IPS DF 19.7 (cell line): ENCODE measurements at regions not wholly inside any gene's neighbourhood (a gene's known extent, or its start where the extent isn't known, plus 50 kb on each side); places are given as distances from the start of the nearest gene placed in this dataset.
A peak's percentile ranks its signal among the peaks of the same experiment; 100 is the strongest.

Source experiments
- DNase-seq: peaks from one replicate; pipeline ENCODE4 v3.0.0-alpha.2; 2013; ENCODE audit warnings: low read depth, low spot score

DNA sequence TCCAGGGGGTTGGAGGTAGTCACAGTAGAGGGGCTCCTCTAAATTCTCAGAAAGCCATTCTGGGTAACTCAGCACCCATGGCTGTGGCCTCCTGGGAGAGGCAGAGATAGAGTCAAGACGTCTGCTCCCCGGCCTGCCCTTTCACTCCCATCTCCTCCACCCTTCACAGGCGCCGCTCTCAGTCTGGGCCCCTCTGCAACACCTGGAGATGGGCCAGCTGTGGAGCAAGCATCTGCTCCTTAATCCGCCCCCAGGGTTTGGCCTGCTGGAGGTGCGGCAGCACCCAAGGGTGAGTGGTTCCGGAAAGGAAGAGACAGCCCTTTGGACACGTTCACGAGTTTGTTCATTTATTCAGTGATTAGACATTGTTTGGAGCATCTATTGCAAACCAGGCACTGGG, 271.3 kb downstream of the BMP7 start:
- DNase-seq, result no peak

DNA sequence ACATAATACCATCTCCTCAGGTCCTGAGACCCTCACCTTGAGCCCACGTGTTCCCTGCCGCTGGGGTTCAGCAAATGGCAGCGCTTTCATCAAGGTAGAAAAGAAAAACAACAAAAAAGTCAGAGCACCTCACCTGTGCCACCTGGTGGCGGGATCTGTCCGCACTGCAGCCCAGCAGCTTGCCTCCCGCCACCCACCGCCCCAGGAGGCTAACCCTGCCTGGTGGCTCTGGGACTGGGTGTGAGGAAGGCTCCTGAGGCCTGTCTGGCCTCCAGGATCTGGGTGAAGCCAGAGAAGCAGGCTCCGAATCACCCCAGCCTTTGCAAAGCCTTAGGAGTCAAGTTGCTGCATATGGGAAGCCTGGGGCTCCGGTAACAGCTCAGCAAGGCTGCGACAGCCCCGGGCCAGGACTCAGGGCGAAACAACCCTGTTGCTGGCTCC, 270.8 kb downstream of the BMP7 start:
- peak; percentile 23 for DNase-seq

DNA sequence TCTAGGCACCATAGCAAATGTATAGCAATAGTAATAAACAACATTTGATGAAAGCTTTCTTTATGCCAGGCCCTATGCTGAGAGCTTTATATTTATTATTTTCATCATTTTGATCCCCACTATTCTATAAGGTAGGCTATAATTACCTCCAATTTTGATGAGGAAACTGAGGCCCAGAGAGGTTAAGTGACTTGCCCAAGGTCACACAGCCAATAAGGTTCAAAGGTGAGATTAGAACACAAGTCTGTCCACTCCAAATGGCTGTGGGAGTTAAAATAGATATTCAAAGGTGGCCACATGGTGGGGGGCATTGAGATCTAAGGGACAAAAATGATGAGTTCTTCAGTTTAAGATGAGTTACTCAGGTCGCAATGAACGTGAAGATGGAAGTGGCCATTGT, 269.9 kb downstream of the BMP7 start:
- no peak for DNase-seq

DNA sequence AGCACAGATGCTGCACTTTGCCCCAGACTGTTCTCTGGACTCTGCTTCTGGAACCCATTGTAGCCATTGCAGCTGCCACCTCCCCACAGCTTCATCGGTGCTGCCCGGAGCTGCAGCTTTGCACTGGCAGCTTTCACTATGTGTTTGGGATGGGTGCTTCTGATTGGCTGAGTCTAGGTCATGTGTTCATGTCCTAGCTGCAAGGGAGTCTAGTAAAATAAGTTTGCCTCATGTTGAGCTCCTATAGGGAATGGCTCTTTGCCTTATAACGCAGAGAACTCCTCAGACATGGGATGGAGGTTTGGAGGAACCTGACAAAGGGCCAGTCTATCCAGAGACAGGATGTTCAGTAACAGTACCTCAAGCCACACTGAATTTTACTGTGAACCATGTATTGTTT, 268.0 kb downstream of the BMP7 start:
- DNase-seq, result no peak

DNA sequence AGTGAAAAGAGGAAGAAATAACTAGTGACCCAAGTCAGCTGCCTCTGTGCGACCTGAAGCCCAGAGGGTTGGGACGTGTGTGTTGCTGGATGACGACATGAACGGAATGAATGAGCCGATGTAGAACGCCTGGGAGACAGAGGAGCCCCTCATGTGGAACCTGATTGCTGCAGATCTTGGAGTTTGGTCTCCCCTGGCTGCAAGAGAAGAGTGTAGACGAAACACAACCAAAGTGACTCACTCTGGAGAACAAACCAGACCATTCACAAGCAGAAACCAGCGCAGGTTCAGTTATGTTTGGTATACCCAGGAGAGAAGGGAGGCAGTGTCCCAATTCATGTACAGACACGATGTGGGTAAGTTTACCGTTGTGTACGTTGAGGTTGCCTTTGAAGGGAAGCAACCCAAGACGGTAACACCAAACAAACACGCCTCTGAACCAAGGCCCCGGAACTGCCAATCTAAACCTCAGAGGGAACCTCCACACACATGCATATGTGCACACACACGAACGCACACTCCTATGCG, 265.9 kb downstream of the BMP7 start:
- no peak for DNase-seq

DNA sequence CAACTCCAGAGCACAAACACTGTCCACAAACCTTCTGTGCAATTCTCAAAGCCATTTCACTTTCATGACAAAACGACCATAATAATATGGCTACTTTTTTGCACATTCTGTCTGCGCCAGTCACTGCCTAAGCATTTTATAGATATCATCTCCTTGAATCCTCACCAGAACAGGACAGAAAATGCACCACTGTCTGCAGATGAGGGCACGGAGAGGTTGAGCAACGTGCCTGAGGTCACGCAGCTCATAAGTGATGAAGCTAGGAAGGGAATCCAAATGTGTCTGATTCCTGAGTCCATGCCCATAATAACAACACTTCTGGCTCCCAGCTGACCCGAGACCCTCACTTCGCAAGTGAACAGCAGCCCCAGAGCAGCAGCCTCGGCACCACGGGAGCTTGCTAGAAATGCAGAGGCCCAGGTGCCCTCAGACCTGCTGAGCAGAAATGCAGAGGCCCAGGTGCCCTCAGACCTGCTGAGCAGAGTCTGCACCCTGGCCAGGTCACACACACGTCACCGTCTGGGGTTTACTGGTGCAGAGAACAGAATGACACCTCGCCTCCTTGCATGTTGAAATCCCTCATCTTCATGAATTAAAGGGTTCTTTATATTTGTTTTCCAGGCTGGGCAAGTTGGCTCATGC, 265.2 kb downstream of the BMP7 start:
- DNase-seq, result no peak

DNA sequence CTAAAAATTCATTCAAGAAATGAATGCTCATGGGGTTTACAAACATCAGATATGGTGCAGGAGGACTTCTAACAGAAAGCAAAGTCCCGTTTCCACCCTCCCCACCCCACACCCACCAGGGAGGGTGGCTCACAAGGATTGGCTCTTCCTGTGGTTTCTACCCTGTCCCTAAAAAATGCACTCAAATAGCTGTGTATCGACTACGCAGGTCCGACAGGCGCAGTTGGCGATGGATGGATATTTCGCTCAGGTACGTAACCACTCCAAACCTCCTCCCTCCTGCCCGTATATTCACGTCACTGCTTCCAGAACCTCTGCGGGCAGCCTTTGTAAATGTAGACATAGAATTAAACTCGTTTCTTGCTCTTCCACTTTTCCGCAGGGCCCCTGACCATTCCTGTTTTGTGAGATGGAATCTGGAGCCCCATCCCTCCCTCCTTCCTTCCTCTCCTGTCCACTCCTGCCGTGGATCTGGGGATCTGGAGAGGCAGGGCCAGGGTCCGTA, 264.3 kb downstream of the BMP7 start:
- no peak for DNase-seq

DNA sequence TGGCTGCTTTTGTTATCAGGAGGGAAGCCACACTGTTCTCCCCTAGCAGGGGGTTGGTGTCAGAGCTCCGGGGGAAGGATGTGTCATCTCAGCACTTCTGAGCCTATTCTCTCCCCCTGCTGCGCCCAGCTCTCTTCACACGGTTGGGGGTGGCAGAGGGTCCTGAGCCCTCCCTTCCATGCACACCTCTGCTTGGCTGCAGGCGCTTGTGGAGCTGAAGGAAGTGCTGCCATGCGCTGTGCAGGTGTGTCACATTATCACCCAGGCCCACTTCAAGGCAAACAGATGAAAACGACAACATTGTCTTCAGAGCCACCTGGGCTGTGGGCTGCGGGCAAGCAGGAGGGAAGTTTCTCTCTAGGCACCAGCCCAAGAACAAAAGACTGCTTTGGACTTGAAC, 263.4 kb downstream of the BMP7 start:
- DNase-seq, result no peak

DNA sequence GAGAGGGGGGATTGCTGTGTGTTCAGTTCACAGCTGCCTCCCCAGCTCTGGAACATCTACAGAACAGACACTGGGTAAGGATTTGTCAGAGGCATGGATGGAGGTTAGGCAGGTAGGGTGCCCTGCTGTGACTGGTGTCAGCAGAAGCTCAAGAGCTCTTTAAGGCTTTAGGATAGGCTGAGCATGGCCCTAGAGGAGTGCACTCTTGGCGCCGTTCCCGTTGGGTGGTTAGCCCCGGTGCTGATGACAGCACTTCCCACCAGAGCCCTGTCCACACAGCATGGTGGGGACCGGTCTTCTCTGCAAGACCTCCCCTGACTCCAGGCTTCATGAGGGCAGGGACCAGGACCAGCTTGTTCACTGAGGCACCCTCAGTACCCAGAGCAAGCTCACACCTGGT, 262.0 kb downstream of the BMP7 start:
- no peak for DNase-seq

DNA sequence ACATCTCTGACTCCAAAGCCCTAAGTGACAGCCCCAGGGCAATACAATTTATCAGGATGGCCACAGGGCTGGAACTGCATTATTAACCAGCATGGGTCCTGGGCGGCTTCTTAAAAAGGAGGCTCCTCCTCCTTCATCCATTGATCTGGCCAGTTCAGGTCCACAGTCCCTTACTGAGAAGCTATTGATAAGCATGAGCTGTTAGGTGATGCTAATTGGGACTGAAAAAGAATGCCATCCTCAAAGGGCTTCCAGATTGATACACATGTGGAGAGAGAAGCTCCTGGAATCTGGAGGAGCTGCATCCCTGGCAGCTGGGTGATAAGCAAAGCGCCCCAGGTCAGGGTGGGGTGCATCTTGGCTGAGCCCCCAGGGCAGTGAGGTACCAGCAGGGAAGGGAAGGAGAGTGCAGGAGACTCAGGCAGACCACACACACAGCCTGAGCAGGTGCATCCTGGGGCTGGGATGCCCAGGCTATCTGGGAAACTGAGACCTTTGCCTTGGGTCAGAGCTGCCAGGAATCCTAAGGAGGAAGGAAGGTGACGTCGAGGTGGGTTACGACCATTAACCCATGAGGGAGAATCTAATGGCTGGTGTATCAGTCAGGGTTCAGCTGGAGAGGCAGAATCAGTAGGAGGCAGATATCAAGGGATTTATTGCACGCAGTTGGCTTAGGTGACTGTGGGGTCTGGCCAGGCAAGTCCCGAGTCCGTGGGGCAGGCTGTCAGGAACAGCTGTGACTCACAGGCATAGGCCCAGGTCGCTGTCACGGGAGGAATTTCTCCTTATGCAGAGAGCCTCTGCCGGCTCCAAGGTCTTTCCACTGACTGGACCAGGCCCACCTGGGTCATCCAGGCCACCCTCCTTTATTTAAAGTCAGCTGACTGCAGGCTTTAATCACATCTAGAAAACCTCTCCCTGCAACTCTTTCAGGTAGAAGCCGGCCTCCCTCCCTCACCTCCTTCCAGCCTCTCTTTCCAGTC, 261.2 kb downstream of the BMP7 start:
- no peak for DNase-seq

DNA sequence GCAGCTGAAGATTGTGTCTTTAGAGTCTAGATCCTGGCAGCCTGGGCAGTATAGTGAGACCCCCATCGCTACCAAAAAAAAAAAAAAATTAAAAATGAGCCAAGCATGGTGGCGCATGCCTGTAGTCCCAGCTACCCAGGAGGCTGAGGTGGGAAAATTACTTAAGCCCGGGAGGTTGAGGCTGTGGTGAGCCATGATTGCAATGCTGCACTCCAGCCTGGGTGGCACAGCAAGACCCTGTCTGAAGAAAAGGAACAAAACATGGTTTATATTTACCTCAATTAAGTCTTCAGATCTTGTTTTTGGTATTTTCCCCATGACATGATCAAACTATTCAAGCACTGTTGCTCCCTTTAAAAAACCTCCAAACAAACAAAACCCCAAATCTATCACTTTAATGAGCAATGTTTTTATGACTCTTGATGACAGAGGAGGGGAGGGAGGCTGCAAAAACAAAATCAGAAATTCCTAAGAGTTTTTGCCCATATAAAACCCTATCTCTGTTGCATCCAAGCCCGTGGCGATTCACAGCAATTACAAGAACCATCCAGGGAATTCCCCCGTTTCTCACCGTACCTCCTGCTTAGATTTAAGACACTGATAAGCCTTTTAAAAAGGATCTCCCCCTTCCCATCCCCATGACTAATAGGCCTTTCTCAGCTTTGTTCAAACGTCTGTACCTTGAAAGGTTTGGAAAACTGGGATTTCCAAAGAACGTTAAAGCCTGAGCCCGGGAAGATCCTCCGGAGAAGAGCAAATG, 259.9 kb downstream of the BMP7 start:
- DNase-seq, result no peak

DNA sequence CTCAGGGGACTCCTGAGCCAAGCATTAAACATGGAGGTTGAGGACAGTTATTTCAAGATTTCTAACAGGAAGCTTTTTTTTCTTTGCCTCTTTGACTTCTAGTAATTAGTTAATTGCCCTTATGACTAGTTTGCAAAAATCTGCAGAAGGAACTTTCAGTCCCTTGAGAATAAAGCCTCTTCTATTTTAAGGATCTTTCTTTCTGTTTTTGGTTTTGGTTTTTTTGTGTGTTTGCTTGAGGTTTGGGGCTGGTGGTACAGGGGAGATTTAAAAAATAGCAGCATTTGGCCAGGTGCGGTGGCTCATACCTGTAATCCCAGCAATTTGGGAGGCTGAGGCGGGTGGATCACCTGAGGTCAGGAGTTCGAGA, 259.3 kb downstream of the BMP7 start:
- no peak for DNase-seq

DNA sequence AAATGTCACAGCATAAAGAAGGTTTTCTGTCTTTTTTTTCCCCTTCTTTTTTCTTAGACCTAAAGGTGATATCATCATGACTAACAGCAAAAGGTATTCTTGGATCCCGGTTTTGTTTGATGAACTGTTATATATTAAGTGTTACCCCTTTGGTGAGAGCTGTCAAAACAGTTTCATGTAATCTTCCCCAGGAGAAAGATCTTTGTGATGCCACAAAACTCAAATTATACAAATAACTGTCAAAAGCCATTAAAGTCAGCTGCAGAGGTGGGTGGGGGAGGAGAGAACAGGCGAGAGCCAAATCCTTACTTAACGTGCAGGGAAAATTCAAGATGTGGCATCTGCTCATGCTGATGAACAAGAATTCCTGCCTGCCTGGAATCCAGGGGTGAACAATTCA, 258.2 kb downstream of the BMP7 start:
- no peak for DNase-seq

DNA sequence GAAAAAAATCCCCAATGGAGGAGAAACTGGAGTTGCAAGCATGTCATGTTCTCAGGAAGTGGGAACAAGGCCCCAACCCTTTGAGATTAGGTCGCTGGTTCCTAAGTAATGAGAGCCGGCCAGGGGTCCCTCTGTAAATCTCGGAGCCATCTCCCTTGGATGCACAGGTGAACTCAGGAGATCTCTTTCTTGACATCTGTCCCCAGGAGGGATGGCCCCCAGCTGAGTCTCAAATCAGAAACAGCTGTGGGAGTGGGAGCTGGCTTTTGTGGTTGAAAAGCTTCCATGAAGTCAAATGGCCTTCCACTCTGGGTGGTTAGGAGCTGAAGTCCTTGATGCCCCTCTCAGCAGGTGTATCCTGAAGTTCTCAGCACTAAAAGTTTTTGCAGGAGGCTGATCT, 257.1 kb downstream of the BMP7 start:
- no peak for DNase-seq

DNA sequence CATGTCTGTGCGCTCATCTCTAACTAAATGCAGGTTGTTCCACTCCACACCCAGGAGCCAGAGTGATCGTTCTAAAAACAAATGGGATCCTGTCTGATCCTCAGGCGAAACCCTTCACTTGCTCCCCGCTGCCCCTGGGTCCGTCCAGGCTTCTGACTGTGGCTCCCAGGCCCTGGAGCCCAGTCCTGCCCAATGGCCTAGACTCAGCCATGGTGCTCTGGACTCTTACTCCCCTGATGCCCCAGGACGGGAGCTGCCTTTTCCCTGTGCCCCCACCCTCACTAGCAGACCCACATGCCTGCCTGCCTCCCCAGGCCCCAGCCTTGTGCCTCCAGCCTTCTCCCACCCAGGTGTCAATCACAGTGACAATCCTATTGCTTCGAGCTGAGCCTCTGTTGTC, 256.7 kb downstream of the BMP7 start:
- no peak for DNase-seq

DNA sequence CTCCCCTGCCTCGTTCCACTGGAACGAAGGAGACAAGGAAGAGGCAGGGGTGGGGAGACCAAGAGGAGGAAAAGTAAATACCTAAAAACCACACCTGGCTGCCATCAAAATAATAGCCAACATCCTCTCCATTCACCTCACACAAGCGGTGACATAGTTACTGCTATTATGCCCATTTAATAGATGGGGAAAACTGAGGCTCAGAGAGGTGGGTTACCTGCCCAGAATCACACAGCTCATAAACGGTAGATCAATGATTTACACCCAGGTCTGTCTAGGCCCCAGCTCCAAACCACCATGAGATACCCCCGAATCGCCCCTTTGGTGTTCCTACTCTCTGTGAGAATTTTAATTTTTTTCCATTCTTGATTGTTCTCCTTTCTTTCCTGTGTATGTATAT, 253.8 kb downstream of the BMP7 start:
- no peak for DNase-seq

DNA sequence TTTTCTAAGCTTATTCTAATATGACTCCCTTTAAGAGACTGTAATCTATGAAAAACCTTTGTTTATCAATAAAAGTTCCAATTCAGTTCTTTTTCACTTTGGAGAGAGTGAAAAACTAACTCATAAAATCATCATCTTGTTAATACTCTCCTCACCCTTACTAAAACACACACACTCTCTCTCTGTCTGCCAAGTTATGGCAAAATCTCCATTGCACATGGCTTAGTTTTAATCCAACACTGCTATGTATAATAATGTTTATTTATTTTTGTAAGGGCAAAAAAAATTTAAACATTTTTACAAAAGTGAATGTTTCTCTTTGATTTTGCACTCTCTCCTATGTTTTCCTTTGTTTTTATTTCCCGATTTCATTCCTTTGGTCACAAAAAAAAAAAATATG, 253.2 kb downstream of the BMP7 start:
- DNase-seq, result no peak

DNA sequence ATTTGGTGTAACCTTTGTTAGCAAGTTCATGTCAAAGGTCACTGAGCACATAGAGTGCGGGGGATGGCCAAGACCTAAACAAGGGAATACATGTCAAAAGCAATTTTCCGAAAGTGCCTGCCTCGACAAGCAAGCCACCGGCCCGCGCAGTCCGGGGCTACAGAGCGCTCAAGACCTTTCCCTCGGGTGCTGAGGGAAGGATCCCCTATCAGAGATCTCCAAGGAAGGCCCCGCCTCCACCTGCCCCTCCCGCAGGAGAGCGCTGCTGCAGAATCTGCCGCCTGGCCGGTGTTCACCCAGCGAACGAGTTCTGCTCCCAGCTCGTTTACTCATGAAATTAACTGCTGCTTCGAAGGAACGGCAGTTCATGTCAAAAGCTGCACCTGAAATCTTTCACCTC, 252.7 kb downstream of the BMP7 start:
- DNase-seq, result no peak

DNA sequence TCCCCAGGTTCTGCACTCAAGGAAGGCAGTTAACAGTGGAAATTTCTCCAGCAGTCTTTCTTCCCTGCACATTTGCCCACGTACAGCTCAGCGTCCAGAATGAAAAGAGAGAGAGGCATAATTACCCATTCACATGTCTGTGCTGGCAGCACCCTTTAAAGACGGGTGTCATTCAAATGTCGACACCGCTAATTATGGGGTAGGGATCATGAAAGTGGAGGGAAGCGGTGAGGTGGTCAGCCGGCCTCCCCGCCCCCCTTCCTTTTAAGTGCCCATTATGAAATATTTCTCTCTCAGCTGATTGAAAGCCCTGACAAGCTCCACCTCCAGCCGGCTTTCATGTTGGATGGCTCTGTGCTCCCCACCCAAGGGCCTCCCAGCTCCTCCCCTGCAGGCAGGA, 246.1 kb downstream of the BMP7 start:
- no peak for DNase-seq

DNA sequence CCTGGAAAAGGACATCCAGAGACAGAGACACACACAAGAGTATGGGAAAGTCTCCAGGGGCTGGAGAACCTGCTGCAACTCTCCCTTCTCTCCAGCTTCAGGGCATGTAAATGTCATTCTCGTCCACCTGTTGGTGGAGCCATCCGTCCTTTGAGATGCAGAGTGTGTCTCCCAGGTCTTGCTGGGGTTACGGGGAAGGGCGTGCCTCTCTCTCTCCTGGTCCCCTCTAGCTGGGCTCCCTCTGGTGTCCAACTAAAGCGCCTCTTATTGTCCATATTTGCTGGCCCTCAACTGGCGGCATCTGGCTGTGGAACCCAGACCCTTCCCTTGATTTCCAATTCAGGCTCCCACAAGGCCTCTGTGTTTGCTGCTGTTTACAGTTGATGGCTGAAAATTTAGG, 244.1 kb downstream of the BMP7 start:
- DNase-seq, result peak; percentile 84

DNA sequence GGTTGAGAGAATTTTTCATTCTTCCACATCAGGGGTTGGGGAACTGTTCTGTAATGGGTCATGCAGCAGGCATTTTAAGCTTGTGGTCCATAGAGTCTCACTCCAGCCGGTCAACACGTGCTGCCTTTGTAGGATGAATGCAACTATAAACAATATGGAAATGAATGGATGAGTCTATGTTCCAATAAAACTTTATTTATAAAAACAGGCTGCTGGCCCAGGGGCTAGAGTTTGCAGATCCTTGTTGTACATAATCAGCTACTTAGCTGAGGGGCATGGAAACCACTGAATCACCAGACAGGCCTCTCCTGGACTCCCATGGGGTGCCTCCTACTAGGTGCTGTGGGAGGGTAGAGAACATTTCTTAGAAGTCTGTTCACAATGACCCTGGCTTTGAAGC, 243.4 kb downstream of the BMP7 start:
- DNase-seq, result no peak

DNA sequence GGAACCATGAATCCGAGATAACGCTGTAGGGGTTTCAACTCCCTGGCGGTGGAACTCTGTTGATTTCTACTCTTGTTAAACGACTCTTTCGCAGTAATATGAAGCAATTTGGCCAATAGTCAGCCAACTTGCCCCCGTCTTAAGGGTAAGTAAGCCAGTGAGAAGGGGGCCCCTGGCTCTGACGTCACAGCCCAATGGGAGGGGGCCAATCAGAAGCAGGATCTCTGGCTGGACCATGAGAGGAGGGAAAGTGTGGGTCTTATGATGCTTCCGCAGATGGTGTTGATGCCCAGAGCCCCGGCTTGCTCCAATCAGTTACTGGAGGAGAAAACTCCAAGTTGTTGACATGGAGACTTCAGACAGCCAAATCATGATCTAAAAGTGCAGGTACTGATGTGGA, 242.4 kb downstream of the BMP7 start:
- DNase-seq, result no peak
